GM21515 (cell line): ENCODE measurements at regions not wholly inside any gene's neighbourhood (a gene's known extent, or its start where the extent isn't known, plus 50 kb on each side); places are given as distances from the start of the nearest gene placed in this dataset.
"Not testable (repeated sequence)": the region's sequence is repeated elsewhere in the genome, so short reads cannot be mapped to it uniquely, and the experiment has no call there.

ENCODE experiments used
- ATAC-seq: cut with Tn5 transposase; IDR thresholded peaks from one replicate; pipeline ENCODE4 v1.9.1; 2021; ENCODE audit not compliant: unreplicated experiment

GRCh38 chr18:55990186-55990585 is 402.2 kb upstream of the TCF4 start:
- ATAC-seq = no peak

GRCh38 chr18:55988537-55988936 is 400.5 kb upstream of the TCF4 start:
- no peak for ATAC-seq

GRCh38 chr18:55983433-55983832 is 395.4 kb upstream of the TCF4 start:
- ATAC-seq = no peak

GRCh38 chr18:55982992-55983391 is 395.0 kb upstream of the TCF4 start:
- no peak for ATAC-seq

- ATAC-seq = no peak
Measured at GRCh38 chr18:55981712-55982475, 393.9 kb upstream of the TCF4 start.

GRCh38 chr18:55974521-55974920 is 386.5 kb upstream of the TCF4 start:
- ATAC-seq = no peak

- ATAC-seq = no peak
Measured at GRCh38 chr18:55968550-55968949, 380.6 kb upstream of the TCF4 start.

- no peak for ATAC-seq
Measured at GRCh38 chr18:55967019-55967418, 379.0 kb upstream of the TCF4 start.

- no peak for ATAC-seq
Measured at GRCh38 chr18:55964171-55964570, 376.2 kb upstream of the TCF4 start.

- no peak for ATAC-seq
Measured at GRCh38 chr18:55953326-55953725, 365.3 kb upstream of the TCF4 start.

- ATAC-seq = not testable (repeated sequence)
Measured at GRCh38 chr18:55951738-55952137, 363.7 kb upstream of the TCF4 start.

- no peak for ATAC-seq
Measured at GRCh38 chr18:55950379-55951166, 362.6 kb upstream of the TCF4 start.

- no peak for ATAC-seq
Measured at GRCh38 chr18:55934821-55935220, 346.8 kb upstream of the TCF4 start.

GRCh38 chr18:55932675-55933074 is 344.7 kb upstream of the TCF4 start:
- ATAC-seq = no peak

- no peak for ATAC-seq
Measured at GRCh38 chr18:55927831-55928230, 339.8 kb upstream of the TCF4 start.

- ATAC-seq = no peak
Measured at GRCh38 chr18:55925772-55926171, 337.8 kb upstream of the TCF4 start.

- ATAC-seq = no peak
Measured at GRCh38 chr18:55920063-55920462, 332.1 kb upstream of the TCF4 start.

- ATAC-seq = no peak
Measured at GRCh38 chr18:55918444-55918843, 330.5 kb upstream of the TCF4 start.

GRCh38 chr18:55912919-55913318 is 324.9 kb upstream of the TCF4 start:
- ATAC-seq = no peak

GRCh38 chr18:55912071-55912470 is 324.1 kb upstream of the TCF4 start:
- ATAC-seq = no peak

GRCh38 chr18:55910296-55910695 is 322.3 kb upstream of the TCF4 start:
- ATAC-seq = no peak

GRCh38 chr18:55908901-55909366 is 320.9 kb upstream of the TCF4 start:
- no peak for ATAC-seq
